Nucleus accumbens (tissue), 56 donors: ENCODE measurements at regions not wholly inside any gene's neighbourhood (a gene's known extent, or its start where the extent isn't known, plus 50 kb on each side); places are given as distances from the start of the nearest gene placed in this dataset.

Experiments
- DNase-seq, 56 donors: peaks; one replicate each; lab custom pipeline; 2025; lab: John Stamatoyannopoulos, UW

DNA sequence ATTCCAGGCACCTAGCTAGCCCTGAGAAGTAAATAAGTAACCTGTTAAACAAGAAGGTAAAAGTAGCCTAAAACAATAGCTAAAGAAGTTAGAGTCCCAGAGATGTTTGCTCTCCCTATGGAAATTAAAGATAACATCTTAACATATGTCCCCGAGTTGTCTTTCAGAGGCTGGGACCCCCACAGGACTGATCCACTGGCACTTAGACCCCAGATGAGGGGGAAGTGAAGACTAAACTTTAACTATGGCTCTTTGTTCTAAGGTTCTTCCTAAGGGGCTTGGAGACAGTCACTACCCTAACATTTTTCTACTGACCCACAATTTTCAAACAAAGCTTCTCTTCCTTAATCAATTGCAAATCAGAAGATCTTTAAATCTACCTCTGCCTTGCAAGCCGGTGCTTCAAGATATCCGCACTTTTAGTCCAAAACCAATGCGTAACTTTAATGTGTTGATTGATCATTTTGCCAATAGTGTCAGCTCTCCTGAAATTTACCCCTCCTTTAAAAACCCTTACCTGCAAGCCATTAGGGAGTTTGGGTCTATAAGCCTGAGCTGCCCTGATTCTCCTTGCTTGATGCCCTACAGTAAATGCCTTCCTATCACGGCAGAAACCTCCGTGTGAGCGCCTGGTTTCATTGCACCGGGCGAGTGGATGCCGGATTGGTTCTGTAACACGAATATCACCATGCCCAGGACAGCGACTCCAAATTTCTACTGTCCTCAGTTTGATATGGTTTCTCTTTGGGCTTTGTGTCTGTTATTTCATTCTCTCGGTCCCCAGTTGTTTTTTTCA, 404.4 kb downstream of the SIPA1L2 start:
- no peak for DNase-seq

DNA sequence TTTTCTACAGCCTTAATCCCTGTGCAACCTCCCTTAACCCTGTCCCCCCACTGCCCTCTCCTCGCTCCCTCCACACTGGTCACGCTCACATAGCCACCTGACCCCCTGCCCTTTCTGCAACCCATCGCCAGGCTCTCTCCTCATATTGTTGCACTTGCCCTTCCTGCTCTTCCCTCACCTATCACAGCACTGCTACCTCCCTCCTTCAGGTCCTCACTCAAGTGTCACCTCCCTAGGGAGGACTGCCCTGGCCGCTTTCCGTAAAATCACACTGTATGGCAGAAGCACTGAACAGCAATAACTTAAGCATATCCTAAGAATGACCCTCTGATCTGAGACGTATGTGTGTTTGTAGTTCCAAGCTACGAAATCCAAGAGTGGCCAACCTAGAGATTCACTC, 406.0 kb downstream of the SIPA1L2 start:
- no peak for DNase-seq

DNA sequence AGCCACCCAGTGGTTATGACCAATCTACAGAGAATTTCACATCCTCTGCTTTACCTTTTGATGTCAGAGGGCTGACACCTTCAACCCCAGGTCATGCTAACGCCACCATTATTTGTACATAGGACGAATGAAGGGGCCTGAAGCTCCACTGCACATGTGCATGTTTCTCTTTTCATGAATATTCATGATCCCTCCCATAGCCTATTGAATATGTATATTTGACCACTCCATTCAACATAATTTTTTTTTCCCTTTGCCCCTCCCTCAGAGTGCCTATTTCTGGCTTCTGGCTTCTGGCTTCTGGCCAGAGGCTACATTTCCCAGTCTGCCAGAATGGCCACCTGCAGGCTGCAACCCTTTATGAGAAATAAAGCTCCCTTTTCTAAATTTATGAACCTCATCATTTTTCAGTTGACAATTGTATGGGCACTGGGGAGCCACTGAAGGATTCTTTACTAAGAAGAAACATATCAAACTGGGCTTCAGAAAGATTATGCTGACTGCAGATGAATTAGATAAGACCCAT, 406.7 kb downstream of the SIPA1L2 start:
- no peak for DNase-seq

DNA sequence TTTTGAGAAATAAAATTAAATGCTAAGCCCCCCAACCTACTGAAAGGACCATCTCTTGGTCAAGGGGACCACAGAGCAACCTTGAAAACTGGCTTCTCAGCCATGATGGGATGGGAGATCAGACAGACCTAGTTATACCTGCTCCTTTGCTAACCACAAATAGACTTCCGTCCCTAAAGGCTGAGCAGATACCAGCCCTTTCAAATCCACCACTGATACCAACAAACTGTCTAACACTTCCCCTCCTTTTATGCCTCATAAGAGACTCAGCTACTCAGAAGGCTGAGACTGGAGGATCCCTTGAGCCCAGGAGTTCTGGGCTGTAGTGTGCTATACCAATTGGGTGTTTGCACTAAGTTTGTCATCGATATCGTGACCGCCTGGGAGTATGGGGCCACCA, 407.3 kb downstream of the SIPA1L2 start:
- DNase-seq: no peak

DNA sequence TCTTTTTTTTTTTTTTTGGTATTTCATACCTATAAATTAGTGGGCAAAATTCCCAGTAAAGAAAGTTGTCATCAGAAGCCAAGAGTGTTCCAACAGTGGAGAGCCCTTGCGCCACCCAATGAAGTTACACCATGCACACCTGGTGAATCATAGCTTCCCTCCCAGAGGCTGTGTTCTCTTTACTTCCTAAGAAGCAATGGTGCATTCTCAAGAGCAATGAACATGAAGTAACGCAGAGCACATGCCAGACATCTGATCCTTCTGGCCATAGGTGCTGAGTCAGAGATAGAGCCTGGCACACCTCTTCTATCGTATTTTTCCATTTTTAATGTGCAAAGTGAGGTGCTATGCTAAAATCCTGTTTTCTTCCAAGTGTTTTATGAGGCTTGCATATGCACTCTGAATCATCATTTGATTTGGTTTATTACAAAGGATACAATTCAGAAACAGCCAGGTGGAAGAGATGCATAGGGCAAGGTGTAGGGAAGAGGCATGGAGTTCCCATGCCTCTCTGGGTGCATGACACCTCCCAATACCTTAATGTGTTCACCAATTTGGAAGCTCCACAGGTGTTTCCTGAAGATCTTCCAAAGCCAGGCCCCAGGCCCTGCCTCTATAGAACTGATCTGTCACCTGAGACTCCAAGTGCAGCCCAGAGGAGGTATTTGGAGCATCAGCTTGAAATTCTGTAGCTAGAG, 408.0 kb downstream of the SIPA1L2 start:
- no peak for DNase-seq

DNA sequence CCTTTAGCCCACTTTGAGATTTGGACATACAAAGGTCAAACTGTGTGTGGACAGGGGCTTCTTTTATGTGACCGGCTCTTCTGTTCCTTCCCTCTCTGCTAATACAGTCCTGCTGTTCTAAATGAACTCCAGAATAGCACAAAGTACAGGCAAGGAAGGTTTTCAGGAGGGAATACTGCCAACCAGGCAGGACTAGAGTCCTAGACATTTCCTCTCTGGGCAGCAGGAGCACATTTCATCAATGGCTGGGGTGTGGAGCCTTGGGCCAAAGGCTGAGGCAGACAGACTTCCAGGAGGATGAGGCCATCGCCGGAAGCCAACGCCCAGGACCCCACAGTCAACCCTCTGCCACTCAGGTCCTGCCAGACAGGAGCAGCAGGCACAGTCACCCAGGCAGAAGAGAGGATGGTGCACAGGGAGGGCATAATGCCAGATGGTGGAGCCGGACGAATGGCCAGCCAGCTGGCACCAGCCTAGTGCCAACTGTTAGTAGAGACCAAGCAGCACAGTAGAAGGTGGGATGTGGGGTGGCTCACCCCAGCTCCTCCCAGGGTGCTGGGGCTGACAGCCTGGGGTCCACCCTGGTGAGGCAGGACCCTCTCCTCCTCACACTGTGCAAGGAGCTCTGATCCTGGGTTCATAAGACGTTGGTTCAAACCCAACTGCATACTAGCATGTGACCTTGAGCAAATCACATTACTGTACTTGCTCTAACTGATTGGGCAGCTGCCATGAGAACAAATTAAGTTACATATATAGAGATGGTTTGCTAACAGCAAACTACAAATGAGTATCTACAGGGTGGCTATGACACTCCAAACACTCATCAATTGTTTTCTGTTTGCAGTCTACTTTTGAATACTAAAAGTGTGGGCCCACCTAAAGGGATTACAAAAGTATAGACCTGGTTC, 410.7 kb downstream of the SIPA1L2 start:
- no peak for DNase-seq

DNA sequence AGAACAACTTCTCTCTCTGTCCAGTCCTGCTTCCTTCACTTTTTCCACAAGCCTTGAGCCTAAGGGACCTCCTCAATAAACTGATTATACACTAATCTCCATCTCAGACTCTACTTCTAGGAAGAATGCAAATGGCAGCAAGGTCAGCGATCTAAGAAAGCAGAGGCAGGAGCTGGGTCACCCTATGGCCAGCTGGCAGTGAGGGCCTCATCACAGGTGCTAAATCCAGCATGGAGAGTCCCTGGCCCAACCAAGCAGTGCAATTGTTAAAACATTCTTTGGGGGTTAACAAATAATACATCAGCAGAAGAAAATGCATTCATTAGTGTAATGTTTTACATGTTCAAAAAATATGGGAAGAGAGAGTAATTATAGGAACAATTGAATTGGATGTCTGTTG, 416.0 kb downstream of the SIPA1L2 start:
- DNase-seq: no peak

DNA sequence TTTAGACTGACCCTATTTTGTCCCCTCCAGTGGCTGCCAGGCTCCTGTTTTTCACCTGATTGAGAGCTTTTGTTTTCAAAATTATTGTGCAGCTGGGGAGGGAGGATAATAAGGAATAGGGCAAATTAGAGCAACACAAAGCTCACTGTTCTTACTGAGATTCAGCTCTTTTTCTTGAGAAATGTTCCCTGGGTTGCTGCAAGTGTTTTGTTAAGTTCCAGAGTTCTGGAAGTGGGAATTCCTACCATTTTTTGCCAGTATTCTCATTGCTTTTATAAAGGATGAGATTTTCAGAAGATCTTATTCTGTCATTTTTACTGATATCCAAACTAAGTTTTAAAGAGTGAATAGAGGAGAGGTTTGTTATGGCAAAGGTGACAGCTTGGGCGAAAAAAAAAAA, 417.7 kb downstream of the SIPA1L2 start:
- no peak for DNase-seq

DNA sequence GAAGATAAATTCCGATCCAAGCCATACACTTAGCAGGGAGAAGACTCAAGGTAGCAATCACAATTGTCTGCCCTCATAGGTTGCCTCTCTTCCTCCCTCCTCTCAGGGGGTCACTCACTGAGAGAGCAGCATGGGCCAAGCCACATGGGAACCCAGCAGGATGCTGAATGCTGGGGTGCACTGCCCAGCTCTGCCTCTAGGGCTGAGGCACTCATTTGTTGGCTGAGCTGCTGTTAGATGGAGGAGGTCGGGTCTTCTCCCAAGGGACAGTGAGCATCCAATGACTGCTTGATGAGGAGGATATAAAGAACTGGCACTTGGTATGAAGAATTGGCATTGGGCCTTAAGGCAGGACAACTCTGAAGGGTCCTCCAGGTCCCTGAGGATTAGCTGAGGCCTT, 418.8 kb downstream of the SIPA1L2 start:
- no peak for DNase-seq

DNA sequence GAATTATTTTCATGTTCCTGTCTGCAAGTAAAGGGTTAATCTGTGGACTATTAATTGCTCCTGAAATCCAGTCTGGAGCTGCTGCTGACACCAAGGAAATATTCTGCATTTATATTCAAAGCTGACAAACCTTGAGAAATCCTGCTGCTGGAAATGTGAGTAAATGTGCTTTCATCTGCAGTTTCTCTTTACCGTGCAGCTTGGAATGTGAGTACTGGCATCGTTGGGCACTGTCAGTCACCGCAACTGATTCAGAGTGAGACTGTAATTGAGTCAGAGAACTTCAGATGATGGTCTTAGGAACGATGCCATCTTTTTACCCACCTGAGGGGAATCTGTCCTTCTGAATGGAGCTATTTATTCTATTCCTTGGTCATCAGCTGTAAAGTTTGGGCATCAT, 420.6 kb downstream of the SIPA1L2 start:
- DNase-seq: no peak

DNA sequence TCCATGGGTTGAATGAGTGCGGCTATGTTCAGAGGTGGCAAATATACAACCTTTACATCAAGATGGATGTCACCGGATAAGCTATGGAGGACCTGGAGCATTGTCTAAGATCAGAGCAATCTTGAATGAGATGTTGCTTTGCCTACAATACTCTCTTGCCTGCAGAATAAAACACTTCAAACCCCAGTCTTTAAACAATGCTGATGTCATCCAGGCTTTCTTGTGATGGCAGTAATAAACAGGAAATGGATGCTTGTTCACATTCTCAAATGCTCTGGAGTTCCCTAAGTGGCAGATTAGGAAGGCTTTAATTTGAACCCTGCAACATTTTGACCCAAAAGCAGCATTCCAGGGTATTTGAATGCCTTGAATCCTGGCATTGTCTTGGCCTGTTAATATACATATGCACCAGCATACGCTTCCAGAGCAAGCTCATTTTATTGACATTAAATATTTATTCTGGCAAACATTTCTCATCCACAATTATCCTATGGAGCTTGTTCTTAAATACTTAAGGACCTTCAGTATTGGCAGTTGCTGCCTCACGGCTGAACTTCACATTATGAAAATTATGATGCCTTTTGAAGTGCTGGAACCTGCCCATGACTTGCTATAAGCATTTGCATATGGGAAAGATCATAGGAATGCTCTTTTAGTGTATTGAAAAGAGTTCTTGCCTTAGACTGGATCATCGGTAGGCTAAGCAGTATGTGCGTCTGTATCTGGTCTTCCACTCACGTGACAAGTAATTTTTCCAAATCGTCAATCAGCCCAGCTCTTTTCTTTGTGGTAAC, 422.7 kb downstream of the SIPA1L2 start:
- no peak for DNase-seq

DNA sequence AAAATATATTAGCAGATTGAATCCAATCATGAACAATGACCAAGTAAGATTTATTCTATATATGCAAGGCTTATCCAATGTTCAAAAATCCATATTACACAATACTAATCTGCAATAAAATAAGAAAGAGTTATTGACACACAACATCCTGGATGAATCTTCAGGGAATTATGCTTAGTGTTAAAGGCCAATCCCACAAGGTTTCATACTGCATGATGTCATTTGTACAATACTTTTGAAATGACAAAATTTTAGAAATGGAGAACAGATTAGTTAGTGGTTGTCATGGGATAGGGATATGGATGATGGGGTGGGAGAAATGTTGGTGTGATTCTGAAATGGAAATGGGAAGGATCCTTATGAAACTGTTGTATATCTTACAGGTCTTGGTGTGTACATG, 425.7 kb downstream of the SIPA1L2 start:
- no peak for DNase-seq

DNA sequence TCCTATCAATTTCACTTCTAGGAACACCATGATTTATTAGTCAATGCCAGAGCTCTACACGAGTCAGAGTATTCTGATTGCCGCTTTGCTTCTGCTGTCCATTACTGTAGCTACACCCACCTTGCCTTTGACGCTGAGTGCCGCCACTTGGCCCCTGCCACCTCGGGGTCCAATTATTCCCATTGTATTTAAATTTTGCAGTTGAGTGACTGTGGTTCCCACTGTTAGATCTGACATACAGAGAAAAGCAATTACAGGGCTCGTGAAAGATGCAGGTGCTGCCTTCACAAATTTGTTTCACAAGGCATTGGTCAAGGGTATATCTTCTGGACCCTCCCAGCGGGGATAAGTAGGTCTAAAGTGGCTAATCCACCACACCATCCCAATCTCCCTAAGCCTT, 428.9 kb downstream of the SIPA1L2 start:
- DNase-seq: no peak

DNA sequence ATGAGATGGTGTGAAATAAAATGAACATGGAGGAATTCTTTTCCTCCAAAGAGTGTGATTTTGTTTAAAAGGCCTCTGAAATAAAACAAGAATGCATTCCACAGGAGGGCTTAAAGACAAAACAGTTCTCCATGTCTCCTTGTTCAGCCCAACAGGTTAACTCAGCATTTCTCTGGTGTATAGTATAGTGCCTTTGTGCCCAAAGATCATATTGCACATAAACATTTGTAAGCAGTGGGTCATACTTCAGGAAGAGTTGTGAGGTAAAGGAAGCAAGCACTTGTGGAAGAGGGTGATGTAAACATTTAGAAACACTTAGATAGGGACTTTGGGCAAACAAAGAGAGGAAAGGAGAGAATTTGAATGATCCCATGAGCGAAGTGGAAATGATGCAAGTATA, 433.9 kb downstream of the SIPA1L2 start:
- no peak for DNase-seq

DNA sequence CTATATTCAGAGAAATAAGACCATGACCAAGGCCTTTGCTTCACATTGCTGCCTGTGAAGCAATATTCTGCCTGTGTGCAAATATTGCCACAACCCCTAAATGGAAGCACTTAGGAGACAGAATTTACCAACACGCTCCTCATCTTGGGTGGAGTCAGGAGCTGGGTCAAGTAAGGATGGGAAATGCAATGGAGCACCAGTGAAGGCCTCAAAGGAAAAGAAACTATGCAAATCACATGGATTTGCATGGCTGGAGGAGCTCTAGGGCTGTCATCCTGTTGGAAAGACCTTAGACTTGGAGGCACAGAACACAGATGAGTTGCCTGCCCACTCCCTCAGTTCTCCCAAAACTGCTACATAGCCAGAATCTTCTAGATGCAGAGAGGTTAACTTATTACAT, 435.5 kb downstream of the SIPA1L2 start:
- DNase-seq: no peak

DNA sequence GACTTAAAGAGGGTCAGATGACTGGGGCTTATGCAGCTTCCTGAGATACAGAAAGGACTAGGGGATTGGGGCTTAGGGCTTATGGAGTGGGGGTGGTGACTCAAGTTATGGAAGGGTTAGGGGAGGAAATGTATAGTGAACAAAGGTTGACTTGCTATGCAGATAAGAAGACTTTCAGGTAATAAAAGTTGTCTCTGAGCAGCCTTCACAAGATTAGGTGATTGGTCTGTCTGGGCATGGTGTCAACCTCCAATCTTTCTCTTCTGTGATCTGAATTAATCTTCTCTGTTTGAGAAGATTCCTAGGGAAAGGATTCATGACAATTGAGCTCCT, 436.5 kb downstream of the SIPA1L2 start:
- DNase-seq: no peak

DNA sequence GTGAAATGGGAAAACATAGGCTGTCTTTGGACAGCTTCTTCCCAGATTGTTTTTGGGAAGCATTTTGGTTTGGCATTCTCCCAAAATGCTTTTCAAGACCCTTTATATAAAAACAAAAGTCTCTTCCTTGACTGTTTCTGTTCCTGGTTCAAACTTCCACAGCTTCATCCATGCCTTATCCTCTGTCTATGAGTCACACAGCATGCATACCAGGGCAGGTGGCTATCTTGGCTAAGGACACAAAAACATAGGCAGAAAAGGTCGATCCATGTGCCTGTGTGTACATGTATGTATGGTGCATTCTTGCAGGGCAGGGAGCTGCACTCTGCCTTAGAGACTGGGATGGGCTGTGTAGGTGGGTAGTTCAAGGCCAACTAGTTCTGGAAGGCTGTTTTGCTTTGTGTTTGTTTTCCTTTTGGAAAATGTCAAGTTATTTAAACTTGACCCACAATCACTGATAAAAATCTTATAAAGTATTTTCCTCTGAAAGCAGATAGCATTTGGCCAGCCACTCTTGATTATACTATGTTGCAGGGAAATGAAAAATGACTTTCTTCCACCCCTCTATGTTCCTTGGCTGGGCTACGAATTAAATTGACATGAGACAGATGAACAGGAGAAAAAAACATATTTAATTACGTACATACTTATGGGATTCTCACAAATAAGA, 437.0 kb downstream of the SIPA1L2 start:
- DNase-seq: no peak

DNA sequence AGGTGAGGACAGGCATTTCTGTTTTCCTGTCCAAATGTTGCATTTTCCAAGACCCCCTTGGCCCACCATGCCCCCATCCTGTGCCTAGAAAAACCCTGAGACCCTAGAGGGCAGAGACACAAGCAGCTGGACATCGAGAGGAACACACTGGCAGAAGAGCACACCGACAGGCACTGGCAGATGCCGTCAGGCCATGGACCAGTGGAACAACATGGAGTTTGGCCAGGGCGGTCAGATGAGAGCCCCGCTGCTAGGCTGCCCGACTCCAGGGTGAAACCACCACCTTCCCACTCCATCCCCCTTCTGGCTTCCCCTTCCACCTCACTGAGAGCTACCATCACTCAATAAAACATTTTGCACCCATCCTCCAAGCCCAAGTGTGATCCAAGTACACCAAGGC, 438.4 kb downstream of the SIPA1L2 start:
- no peak for DNase-seq

DNA sequence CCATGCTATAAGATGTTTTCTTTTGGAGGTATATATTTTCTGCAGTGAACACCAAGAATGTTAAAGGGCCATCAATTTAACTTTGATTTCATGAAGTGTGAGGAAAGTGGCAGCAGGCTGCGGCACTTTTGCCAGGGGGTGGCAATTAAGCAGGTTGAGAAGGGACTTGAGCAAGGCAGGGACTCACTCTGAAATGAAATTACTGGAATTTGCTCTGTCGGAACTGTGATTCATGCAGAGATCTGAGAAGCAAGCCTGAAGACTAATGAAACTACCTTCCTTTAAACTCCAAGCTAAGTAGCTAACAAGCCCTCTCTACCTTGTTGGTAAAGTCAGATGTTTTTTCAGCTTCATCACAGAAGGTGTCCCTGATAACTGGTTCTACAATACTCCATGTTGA, 441.6 kb downstream of the SIPA1L2 start:
- no peak for DNase-seq

DNA sequence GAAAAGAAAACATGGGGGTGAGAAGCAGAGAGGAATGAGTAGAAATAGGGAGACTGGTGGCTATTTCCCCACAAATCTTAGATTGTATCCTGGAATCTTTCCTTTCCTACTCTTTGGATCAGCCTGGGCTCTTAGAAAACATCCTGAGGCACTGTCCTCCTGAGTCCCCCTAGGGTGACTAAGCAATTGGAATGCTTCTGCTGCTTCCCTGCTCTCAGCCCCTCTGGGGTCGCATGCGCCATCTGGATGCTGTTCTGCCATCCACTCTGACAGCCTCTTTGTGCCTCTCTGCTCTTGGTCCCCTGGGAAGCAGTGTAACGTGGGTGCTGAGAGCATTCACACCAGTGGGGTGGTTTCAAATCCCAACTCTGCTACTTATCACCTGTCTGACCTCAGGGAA, 443.0 kb downstream of the SIPA1L2 start:
- DNase-seq: no peak
